GM12878 (cell line): ENCODE measurements at regions not wholly inside any gene's neighbourhood (a gene's known extent, or its start where the extent isn't known, plus 50 kb on each side); places are given as distances from the start of the nearest gene placed in this dataset.
"Not testable (repeated sequence)": the region's sequence is repeated elsewhere in the genome, so short reads cannot be mapped to it uniquely, and the experiment has no call there.

ENCODE experiments used
- ATAC-seq: fragments of 200-7000 bp; cut with Tn5 transposase; 3 replicates; pipeline ENCODE4 v1.9.1; 2020; ENCODE audit warnings: mild to moderate bottlenecking, moderate library complexity
- BruUV-seq: library from RNA; stranded (reverse); fragments of 400-500 nt; replicated peaks from 2 replicates; lab custom pipeline; 2021; lab: Mats Ljungman, UMichigan
- CTCF ChIA-PET: fragments of 300-600 bp; sonication (Branson Sonifier 250); formaldehyde crosslinking; extraction: SDS; loops from one replicate; lab custom pipeline; 2021; ENCODE audit warnings: inconsistent platforms; lab: Yijun Ruan, JAX
- POLR2A ChIA-PET: fragments of 350-600 bp; formaldehyde crosslinking; extraction: SDS; loops from one replicate; lab custom pipeline; 2021; ENCODE audit warnings: inconsistent platforms; lab: Charles Lee
- RAD21 ChIA-PET: fragments of 300-600 bp; sonication (Branson Sonifier 250); formaldehyde crosslinking; loops from one replicate; lab custom pipeline; 2023; ENCODE audit warnings: antibody characterized with exemption; ENCODE audit not compliant: unreplicated experiment; lab: Charles Lee
- SMC1A ChIA-PET: fragments of 300-600 bp; sonication (Branson Sonifier 250); formaldehyde crosslinking; loops from one replicate; lab custom pipeline; 2023; ENCODE audit not compliant: unreplicated experiment, uncharacterized antibody; lab: Charles Lee
- DNase-seq: peaks from one replicate; pipeline ENCODE4 v3.0.0-alpha.2; 2011; ENCODE audit warnings: low read depth, low spot score
- FAIRE-seq: peaks from 3 replicates; lab custom pipeline; 2011; peaks lifted over from hg19 to GRCh38; lab: Jason Lieb, UNC
- H2AFZ ChIP-seq: 2 replicates; pipeline ENCODE4 v1.6.0; 2011; ENCODE audit warnings: low read depth, low read length, control low read depth; ENCODE audit not compliant: control insufficient read depth
- H3K27ac ChIP-seq: 2 replicates; pipeline ENCODE4 v1.5.1; 2011; ENCODE audit warnings: control low read depth; ENCODE audit not compliant: control insufficient read depth, insufficient read depth
- H3K27me3 ChIP-seq, 2 experiments: replicated peaks in 1 of 2; 2 replicates each; pipeline versions ENCODE4 v1.6.0 to v1.6.1; 2011; ENCODE audit warnings: low read length in 1 of 2; ENCODE audit not compliant: control insufficient read depth in 2 of 2, insufficient read depth in 2 of 2
- H3K36me3 ChIP-seq, 2 experiments: 2 replicates each; pipeline ENCODE4 v1.5.1; 2011; ENCODE audit warnings: low read length in 1 of 2; ENCODE audit not compliant: control insufficient read depth in 2 of 2, insufficient read depth in 2 of 2
- H3K4me1 ChIP-seq: 2 replicates; pipeline ENCODE4 v1.6.1; 2011; ENCODE audit warnings: mild to moderate bottlenecking, low read length, moderate library complexity, mixed read lengths; ENCODE audit not compliant: control insufficient read depth, insufficient read depth
- H3K4me2 ChIP-seq: 2 replicates; pipeline ENCODE4 v1.6.0; 2011; ENCODE audit warnings: control low read depth; ENCODE audit not compliant: control insufficient read depth, insufficient read depth
- H3K4me3 ChIP-seq: fragments of 200-600 bp; sonication (generic); 2 replicates; pipeline ENCODE4 v1.5.1; 2016
- H3K79me2 ChIP-seq: 2 replicates; pipeline ENCODE4 v1.6.0; 2011; ENCODE audit warnings: low read length; ENCODE audit not compliant: control insufficient read depth, insufficient read depth
- H3K9ac ChIP-seq: 2 replicates; pipeline ENCODE4 v1.8.0; 2011; ENCODE audit warnings: low read length, control low read depth, mixed read lengths; ENCODE audit not compliant: control insufficient read depth, insufficient read depth
- H3K9me3 ChIP-seq: replicated peaks from 3 replicates; pipeline ENCODE4 v1.5.1; 2011; ENCODE audit warnings: mild to moderate bottlenecking, low read length; ENCODE audit not compliant: control insufficient read depth, insufficient read depth
- H4K20me1 ChIP-seq: 2 replicates; pipeline ENCODE4 v1.6.0; 2011; ENCODE audit not compliant: control insufficient read depth, insufficient read depth
- ATF7 ChIP-seq: fragments of 450-650 bp; IDR thresholded peaks from 2 replicates; pipeline ENCODE4 v1.6.1; 2016; ENCODE audit warnings: low read depth, mild to moderate bottlenecking
- CBFB ChIP-seq: IDR thresholded peaks from 2 replicates; pipeline ENCODE4 v1.6.1; 2016; ENCODE audit warnings: antibody characterized with exemption, low read depth
- EGR1 ChIP-seq, 2 experiments: IDR thresholded peaks; 1 replicate in 1 of 2; 2 replicates in 1 of 2; pipeline ENCODE4 v1.6.1; 2011 to 2012; ENCODE audit warnings: low read depth in 2 of 2, low read length in 2 of 2, borderline replicate concordance in 1 of 2, mild to moderate bottlenecking in 1 of 2, moderate library complexity in 1 of 2
- FOS ChIP-seq: IDR thresholded peaks from 3 replicates; pipeline ENCODE4 v1.6.1; 2011; ENCODE audit warnings: borderline replicate concordance; ENCODE audit not compliant: insufficient read length; ENCODE audit errors: extremely low read depth
- FOXK2 ChIP-seq: fragments of 450-650 bp; IDR thresholded peaks from 2 replicates; pipeline ENCODE4 v1.6.1; 2017; ENCODE audit warnings: mild to moderate bottlenecking, moderate library complexity
- GATAD2B ChIP-seq: fragments of 450-650 bp; conservative IDR thresholded peaks from 2 replicates; pipeline ENCODE4 v1.6.1; 2017; ENCODE audit warnings: low read depth, mild to moderate bottlenecking, moderate library complexity
- MEF2A ChIP-seq: IDR thresholded peaks from 2 replicates; pipeline ENCODE4 v1.6.1; 2011; ENCODE audit warnings: low read depth, mild to moderate bottlenecking, low read length, moderate library complexity; ENCODE audit not compliant: insufficient read depth
- MEF2B ChIP-seq: fragments of 450-650 bp; IDR thresholded peaks from 2 replicates; pipeline ENCODE4 v1.6.1; 2018; ENCODE audit warnings: mild to moderate bottlenecking, moderate library complexity; ENCODE audit not compliant: partially characterized antibody, poor library complexity, severe bottlenecking
- MXI1 ChIP-seq: fragments of 150-350 bp; IDR thresholded peaks from 2 replicates; pipeline ENCODE4 v1.6.1; 2011; ENCODE audit warnings: low read depth, mild to moderate bottlenecking, inconsistent platforms, low read length, improper control_type of control experiment
- NFYB ChIP-seq: IDR thresholded peaks from 2 replicates; pipeline ENCODE4 v1.6.1; 2011; ENCODE audit warnings: low read depth, mild to moderate bottlenecking, low read length, improper control_type of control experiment, moderate library complexity; ENCODE audit not compliant: insufficient read depth
- PML ChIP-seq: IDR thresholded peaks from 2 replicates; pipeline ENCODE4 v1.6.1; 2012; ENCODE audit warnings: low read length, inconsistent platforms
- POLR2AphosphoS5 ChIP-seq: IDR thresholded peaks from 2 replicates; pipeline ENCODE4 v1.6.1; 2011; ENCODE audit warnings: mild to moderate bottlenecking, low read length, inconsistent platforms
- SP1 ChIP-seq: IDR thresholded peaks from one replicate; pipeline ENCODE4 v1.6.1; 2011; ENCODE audit warnings: low read depth, low read length
- TBL1XR1 ChIP-seq: IDR thresholded peaks from 2 replicates; pipeline ENCODE4 v1.6.1; 2012; ENCODE audit warnings: low read depth, low read length, improper control_type of control experiment
- WGBS: methylation state at CpG from one replicate; pipeline ENCODE4 v1.1.6; 2016; ENCODE audit warnings: low lambda C conversion rate; ENCODE audit not compliant: insufficient replicate concordance, insufficient coverage; ENCODE audit errors: missing lambda C conversion rate; 5-methylcytosine and 5-hydroxymethylcytosine counted together
- in situ Hi-C: fragments of 300-500 bp; cut with MboI; formaldehyde crosslinking; loops from 9 replicates; pipeline ENCODE4 v1.14.3; 2018; ENCODE audit warnings: mixed read lengths
- intact Hi-C: fragments of 100-400 bp; cut with micrococcal nuclease; formaldehyde crosslinking; loops from one replicate; pipeline ENCODE4 v1.14.2; 2022; ENCODE audit not compliant: unreplicated experiment

DNA sequence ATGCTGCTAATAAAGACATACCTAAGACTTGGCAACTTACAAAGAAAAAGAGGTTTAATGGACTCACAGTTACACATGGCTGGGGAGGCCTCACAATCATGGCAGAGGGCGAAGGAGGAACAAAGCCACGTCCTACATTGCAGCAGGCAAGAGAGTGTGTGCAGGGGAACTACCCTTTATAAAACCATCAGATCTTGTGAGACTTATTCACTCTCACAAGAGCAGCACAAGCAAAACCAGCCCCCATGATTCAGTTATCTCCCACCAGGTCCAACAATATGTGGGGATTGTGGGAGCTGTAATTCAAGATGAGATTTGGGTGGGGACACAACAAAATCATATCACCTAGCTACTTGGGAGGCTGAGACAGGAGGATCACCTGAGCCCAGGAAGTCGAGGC lies 202.4 kb downstream of the FAM43A start:
- POLR2A ChIA-PET = interaction anchor here (0.5 kb wide), 2 partner anchors 221 to 307 kb away, joined by 3 to 5 read pairs; no protein-coding TSS in a partner anchor
- intact Hi-C loops, H3K4me2 ChIP-seq, in situ Hi-C loops, CTCF ChIA-PET, H3K27ac ChIP-seq, H3K9me3 ChIP-seq, H2AFZ ChIP-seq, H3K9ac ChIP-seq, H4K20me1 ChIP-seq, ATAC-seq, H3K79me2 ChIP-seq, FAIRE-seq, H3K36me3 ChIP-seq, H3K4me3 ChIP-seq, H3K4me1 ChIP-seq, BruUV-seq, H3K27me3 ChIP-seq, DNase-seq, SMC1A ChIA-PET, RAD21 ChIA-PET: not testable (repeated sequence)
- WGBS = 28% methylated on average over 3 of the region's 3 CpGs

DNA sequence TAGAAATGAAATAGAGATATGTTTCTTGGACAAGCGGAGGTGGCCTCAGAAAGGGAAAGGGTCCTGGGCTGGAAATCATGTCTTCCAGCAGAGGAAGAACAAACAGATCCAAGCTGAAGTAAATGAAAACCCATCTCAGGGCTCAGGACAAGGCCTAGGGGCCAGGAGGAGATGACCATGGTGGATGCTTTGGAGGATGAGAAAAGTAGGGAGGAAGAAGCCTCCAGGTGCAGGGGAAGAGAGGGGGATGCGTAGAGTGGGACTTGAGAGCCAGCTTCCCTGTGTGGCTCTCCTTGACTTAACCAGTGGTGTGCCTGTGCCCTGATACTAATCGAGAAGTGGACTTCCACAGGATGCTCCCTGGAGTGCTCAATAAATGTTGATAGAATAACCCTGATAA lies 203.2 kb downstream of the FAM43A start:
- no peak overlapping the region for H3K4me3 ChIP-seq
- no TSS peak for BruUV-seq
- in situ Hi-C loops = no loop called here
- CTCF ChIA-PET = no interaction called here
- H3K9ac ChIP-seq = no peak overlapping the region
- FAIRE-seq = no peak
- POLR2A ChIA-PET = no interaction called here
- SMC1A ChIA-PET = interaction anchor here (1.1 to 1.6 kb wide), 2 partner anchors 14 to 370 kb away, joined by 3 read pairs; no protein-coding TSS in a partner anchor
- 50% methylated on average over 3 of the region's 3 CpGs for WGBS
- no peak for DNase-seq
- TF ChIP-seq MXI1 (no peak), POLR2AphosphoS5 (no peak), TBL1XR1 (no peak), EGR1 (IDR thresholded peaks at IDR 0.05; ENCODE audit: borderline replicate concordance in 1 of 2, low read depth in 2 of 2, low read length in 2 of 2) (no peak), FOXK2 (no peak), NFYB (no peak), PML (no peak), MEF2A (no peak), CBFB (no peak), FOS (no peak), GATAD2B (no peak), ATF7 (no peak), MEF2B (no peak), SP1 (no peak)
- peaks cover 4% of the 10 kb centered on the region; the same call in 1 of the 3 replicates for H3K9me3 ChIP-seq
- no peak overlapping the region for H2AFZ ChIP-seq
- RAD21 ChIA-PET = no interaction called here
- no peaks in the 10 kb centered on the region for H3K79me2 ChIP-seq
- H3K27me3 ChIP-seq = no peaks in the 10 kb centered on the region
- H3K36me3 ChIP-seq = no peaks in the 10 kb centered on the region
- H3K4me2 ChIP-seq = no peak overlapping the region
- peaks cover 5% of the 10 kb centered on the region; the same call in 1 of the 2 replicates for H3K4me1 ChIP-seq
- intact Hi-C loops = no loop called here
- no peak overlapping the region for H3K27ac ChIP-seq
- no peaks in the 10 kb centered on the region for H4K20me1 ChIP-seq
- ATAC-seq = no peak
